Fibroblast of skin of scalp (primary cell): ENCODE measurements at regions not wholly inside any gene's neighbourhood (a gene's known extent, or its start where the extent isn't known, plus 50 kb on each side); places are given as distances from the start of the nearest gene placed in this dataset.

Source experiments
- DNase-seq: peaks from one replicate; pipeline ENCODE4 v3.0.0-alpha.2; 2013

- DNase-seq, result no peak
Measured at GRCh38 chr2:236956641-236957040, 129.0 kb upstream of the COPS8 start.

GRCh38 chr2:236959036-236959435 lies 126.7 kb upstream of the COPS8 start:
- DNase-seq, result no peak

- DNase-seq, result no peak
Measured at GRCh38 chr2:236959876-236960275, 125.8 kb upstream of the COPS8 start.

GRCh38 chr2:236960531-236960930 lies 125.2 kb upstream of the COPS8 start:
- no peak for DNase-seq

- DNase-seq, result no peak
Measured at GRCh38 chr2:236962816-236963215, 122.9 kb upstream of the COPS8 start.

- no peak for DNase-seq
Measured at GRCh38 chr2:236963631-236964182, 122.0 kb upstream of the COPS8 start.

- DNase-seq, result no peak
Measured at GRCh38 chr2:236964291-236964690, 121.4 kb upstream of the COPS8 start.

GRCh38 chr2:236965021-236965840 lies 120.5 kb upstream of the COPS8 start:
- DNase-seq, result no peak

GRCh38 chr2:236965841-236966096 lies 119.9 kb upstream of the COPS8 start:
- no peak for DNase-seq

- DNase-seq, result no peak
Measured at GRCh38 chr2:236967499-236967783, 118.2 kb upstream of the COPS8 start.

- DNase-seq, result no peak
Measured at GRCh38 chr2:236968101-236968879, 117.4 kb upstream of the COPS8 start.

- DNase-seq, result no peak
Measured at GRCh38 chr2:236968880-236969534, 116.7 kb upstream of the COPS8 start.

GRCh38 chr2:236969767-236970655 lies 115.7 kb upstream of the COPS8 start:
- DNase-seq, result no peak

- peak; percentile 45 for DNase-seq
Measured at GRCh38 chr2:236970656-236971010, 115.1 kb upstream of the COPS8 start.

- peak; percentile 51 for DNase-seq
Measured at GRCh38 chr2:236971131-236971821, 114.4 kb upstream of the COPS8 start.

- DNase-seq, result no peak
Measured at GRCh38 chr2:236971919-236972381, 113.7 kb upstream of the COPS8 start.

- peak; percentile 96 for DNase-seq
Measured at GRCh38 chr2:236972491-236973342, 113.0 kb upstream of the COPS8 start.

- DNase-seq, result no peak
Measured at GRCh38 chr2:236973343-236973980, 112.2 kb upstream of the COPS8 start.

GRCh38 chr2:236974148-236974547 lies 111.5 kb upstream of the COPS8 start:
- DNase-seq, result no peak

GRCh38 chr2:236974752-236975151 lies 110.9 kb upstream of the COPS8 start:
- DNase-seq, result no peak
